22Rv1 (cell line): ENCODE measurements at regions not wholly inside any gene's neighbourhood (a gene's known extent, or its start where the extent isn't known, plus 50 kb on each side); places are given as distances from the start of the nearest gene placed in this dataset.

Source experiments
- CTCF ChIP-seq: fragments of 450-650 bp; IDR thresholded peaks from 2 replicates; pipeline ENCODE4 v1.5.1; 2017; ENCODE audit warnings: mild to moderate bottlenecking
- ZFX ChIP-seq: fragments of 450-650 bp; IDR thresholded peaks from 2 replicates; pipeline ENCODE4 v1.6.1; 2017; ENCODE audit warnings: antibody characterized with exemption, borderline replicate concordance

- no peak for TF ChIP-seq CTCF
- TF ChIP-seq ZFX = no peak
Measured at GRCh38 chr3:153458881-153459280, 296.9 kb downstream of the RAP2B start.
